Natural killer cell (primary cell): ENCODE measurements at regions not wholly inside any gene's neighbourhood (a gene's known extent, or its start where the extent isn't known, plus 50 kb on each side); places are given as distances from the start of the nearest gene placed in this dataset.

Experiments
- ATAC-seq, 3 donors: fragments of 150-1000 bp in 2 of 3; fragments of 200-7000 bp in 1 of 3; cut with Tn5 transposase; 1 replicate in 1 of 3; 2 replicates in 2 of 3; pipeline ENCODE4 v1.10.0; 2021; ENCODE audit warnings: mild to moderate bottlenecking in 2 of 3, moderate library complexity in 2 of 3
- DNase-seq, 2 donors: peaks; one replicate each; pipeline versions ENCODE4 v3.0.0 to v3.0.0-alpha.2; 2013 to 2021; ENCODE audit warnings: mixed read lengths in 1 of 2
- H3K27ac ChIP-seq: one replicate; pipeline ENCODE4 v1.5.1; 2013; ENCODE audit warnings: mild to moderate bottlenecking, low read length
- H3K27me3 ChIP-seq: one replicate; pipeline ENCODE4 v1.6.1; 2013; ENCODE audit warnings: low read length; ENCODE audit not compliant: control insufficient read depth, insufficient read depth
- H3K36me3 ChIP-seq: one replicate; pipeline ENCODE4 v1.6.1; 2013; ENCODE audit warnings: low read length; ENCODE audit not compliant: control insufficient read depth, insufficient read depth
- H3K4me1 ChIP-seq: one replicate; pipeline ENCODE4 v1.6.1; 2013; ENCODE audit warnings: low read length; ENCODE audit not compliant: control insufficient read depth, insufficient read depth
- H3K4me3 ChIP-seq: one replicate; pipeline ENCODE4 v1.5.1; 2013; ENCODE audit warnings: low read length
- H3K9me3 ChIP-seq: one replicate; pipeline ENCODE4 v1.6.1; 2013; ENCODE audit warnings: low read length; ENCODE audit not compliant: control insufficient read depth, insufficient read depth
- H3K27ac Mint-ChIP-seq, 2 donors: one replicate each; pipeline ENCODE4 v1.8.0; 2022; ENCODE audit warnings: mild to moderate bottlenecking in 2 of 2, mixed read lengths in 2 of 2, moderate library complexity in 1 of 2
- H3K27me3 Mint-ChIP-seq, 2 donors: one replicate each; pipeline ENCODE4 v1.8.0; 2022; ENCODE audit warnings: low read depth in 2 of 2, mixed read lengths in 2 of 2
- H3K36me3 Mint-ChIP-seq: one replicate; pipeline ENCODE4 v1.8.0; 2022; ENCODE audit warnings: mixed read lengths
- H3K4me1 Mint-ChIP-seq, 2 donors: one replicate each; pipeline ENCODE4 v1.8.0; 2022; ENCODE audit warnings: mixed read lengths in 2 of 2
- H3K4me3 Mint-ChIP-seq: one replicate; pipeline ENCODE4 v1.8.0; 2022; ENCODE audit warnings: mild to moderate bottlenecking, moderate library complexity, mixed read lengths
- H3K9me3 Mint-ChIP-seq, 2 donors: one replicate each; pipeline ENCODE4 v1.8.0; 2022; ENCODE audit warnings: mixed read lengths in 2 of 2
- CTCF ChIP-seq: fragments of 200-600 bp; IDR thresholded peaks from one replicate; pipeline ENCODE4 v1.8.0; 2022; ENCODE audit warnings: antibody characterized with exemption
- WGBS: methylation state at CpG from one replicate; pipeline ENCODE4 v1.1.7; 2013; ENCODE audit warnings: missing lambda C conversion rate; ENCODE audit not compliant: insufficient coverage; 5-methylcytosine and 5-hydroxymethylcytosine counted together
- intact Hi-C: fragments of 100-400 bp; cut with micrococcal nuclease; formaldehyde crosslinking; loops from one replicate; pipeline ENCODE4 v1.14.2; 2022

DNA sequence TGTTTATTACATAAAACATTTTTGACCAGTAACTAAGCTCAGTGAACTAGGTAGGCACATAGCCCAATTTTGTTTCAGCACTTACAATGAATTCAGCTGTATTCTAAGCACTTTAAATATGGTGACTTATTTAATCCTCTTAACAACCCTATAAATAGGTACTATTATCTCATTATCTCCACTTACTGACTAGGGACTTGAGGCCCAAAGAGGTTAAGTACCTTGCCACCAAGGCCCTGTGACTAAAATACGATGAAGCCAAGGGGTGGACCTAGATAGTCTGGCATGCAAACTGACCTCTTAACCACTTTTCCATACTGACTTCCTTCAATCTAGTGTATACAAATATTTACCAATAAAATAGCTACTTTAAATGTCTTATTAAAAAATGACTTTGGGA, 266.4 kb downstream of the ZNF608 start:
- WGBS, result 83% methylated on average over 1 of the region's 1 CpG
- H3K4me3 ChIP-seq, result no peak overlapping the region
- TF ChIP-seq CTCF, result no peak
- Mint-ChIP-seq H3K27ac (no peak overlapping the region), H3K9me3 (no peaks in the 10 kb centered on the region), H3K27me3 (peaks cover 2 to 8% of the 10 kb centered on the region in 2 donors), H3K4me3 (no peak overlapping the region), H3K4me1 (no peaks in the 10 kb centered on the region), H3K36me3 (no peaks in the 10 kb centered on the region)
- H3K27me3 ChIP-seq, result no peaks in the 10 kb centered on the region
- ATAC-seq, result no peak
- intact Hi-C loops, result no loop called here
- H3K27ac ChIP-seq, result no peak overlapping the region
- H3K36me3 ChIP-seq, result no peaks in the 10 kb centered on the region
- H3K9me3 ChIP-seq, result no peaks in the 10 kb centered on the region
- no peaks in the 10 kb centered on the region for H3K4me1 ChIP-seq
- no peak for DNase-seq

GRCh38 chr5:124478264-124478663, 268.2 kb downstream of the ZNF608 start:
- Mint-ChIP-seq H3K4me1 (no peaks in the 10 kb centered on the region), H3K4me3 (no peak overlapping the region), H3K27me3 (peaks cover 2 to 8% of the 10 kb centered on the region in 2 donors), H3K27ac (no peak overlapping the region), H3K36me3 (no peaks in the 10 kb centered on the region), H3K9me3 (no peaks in the 10 kb centered on the region)
- Histone ChIP-seq H3K27me3 (no peaks in the 10 kb centered on the region), H3K4me1 (no peaks in the 10 kb centered on the region), H3K27ac (no peak overlapping the region), H3K4me3 (no peak overlapping the region), H3K9me3 (no peaks in the 10 kb centered on the region), H3K36me3 (no peaks in the 10 kb centered on the region)
- DNase-seq, result no peak
- whole genome bisulfite sequencing, result 82% methylated on average over 1 of the region's 1 CpG
- TF ChIP-seq CTCF, result no peak
- no peak for ATAC-seq
- intact Hi-C loops, result no loop called here

- DNase-seq, result no peak
- H3K36me3 ChIP-seq, result no peaks in the 10 kb centered on the region
- H3K9me3 ChIP-seq, result no peaks in the 10 kb centered on the region
- Mint-ChIP-seq H3K36me3 (no peaks in the 10 kb centered on the region), H3K27me3 (peaks cover 2 to 5% of the 10 kb centered on the region in 2 donors), H3K27ac (no peak overlapping the region), H3K4me3 (no peak overlapping the region), H3K4me1 (no peaks in the 10 kb centered on the region), H3K9me3 (no peaks in the 10 kb centered on the region)
- H3K4me1 ChIP-seq, result no peaks in the 10 kb centered on the region
- no peak for ATAC-seq
- no peak overlapping the region for H3K4me3 ChIP-seq
- no peak overlapping the region for H3K27ac ChIP-seq
- H3K27me3 ChIP-seq, result no peaks in the 10 kb centered on the region
- 42% methylated on average over 1 of the region's 2 CpGs for WGBS
- intact Hi-C loops, result no loop called here
- no peak for TF ChIP-seq CTCF
Observed at GRCh38 chr5:124477577-124477976, 268.9 kb downstream of the ZNF608 start.

GRCh38 chr5:124477062-124477461, 269.4 kb downstream of the ZNF608 start:
- Histone ChIP-seq H3K36me3 (no peaks in the 10 kb centered on the region), H3K27me3 (no peaks in the 10 kb centered on the region), H3K4me3 (no peak overlapping the region), H3K4me1 (no peaks in the 10 kb centered on the region), H3K27ac (no peak overlapping the region), H3K9me3 (no peaks in the 10 kb centered on the region)
- Mint-ChIP-seq H3K27ac (no peak overlapping the region), H3K4me1 (no peaks in the 10 kb centered on the region), H3K4me3 (no peak overlapping the region), H3K27me3 (peaks cover 0 to 2% of the 10 kb centered on the region in 2 donors), H3K36me3 (no peaks in the 10 kb centered on the region), H3K9me3 (no peaks in the 10 kb centered on the region)
- ATAC-seq (no peak), DNase-seq (no peak)
- WGBS, result 73% methylated on average over 1 of the region's 1 CpG
- intact Hi-C loops, result no loop called here
- no peak for TF ChIP-seq CTCF
